ENCODE measurements at regions not wholly inside any gene's neighbourhood (a gene's known extent, or its start where the extent isn't known, plus 50 kb on each side); places are given as distances from the start of the nearest gene placed in this dataset.

DNA sequence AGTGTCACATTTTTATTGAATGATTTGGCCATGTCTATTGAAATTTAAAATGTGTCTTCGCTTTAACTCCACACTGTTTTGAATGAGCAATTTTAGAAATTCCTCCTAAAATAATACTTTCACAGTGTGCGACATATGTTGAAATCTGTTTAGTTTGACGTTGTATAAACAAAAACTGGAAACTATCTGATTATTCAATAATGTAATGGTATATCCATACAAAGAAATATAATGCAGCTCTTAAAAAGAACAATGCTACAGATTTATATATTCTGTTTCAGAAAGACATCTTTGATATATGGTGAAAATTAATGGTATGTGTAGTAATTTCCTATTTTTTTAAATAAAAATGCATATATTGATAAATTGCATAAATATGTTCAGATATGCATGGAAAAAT is 268.7 kb upstream of the SORL1-AS1 start:
- no peak overlapping the region for H3K27ac ChIP-seq (ENCODE audit: low read depth, low read length)
- no peaks in the 10 kb centered on the region for H3K27me3 ChIP-seq (ENCODE audit: insufficient read depth, low read length)
- H3K4me1 ChIP-seq (ENCODE audit: insufficient read depth, low read length), result peaks cover 7% of the 10 kb centered on the region
- no peak overlapping the region for H3K27ac Mint-ChIP-seq (ENCODE audit: unreplicated experiment)
- no peaks in the 10 kb centered on the region for H4K20me1 ChIP-seq (ENCODE audit: insufficient read depth, low read length)
- DNase-seq (ENCODE audit: low read depth) (no peak), FAIRE-seq (no peak)
- H3K36me3 ChIP-seq (ENCODE audit: insufficient read depth, low read length), result no peaks in the 10 kb centered on the region
- no peak overlapping the region for H2AFZ ChIP-seq (ENCODE audit: low read depth, low read length)
- H3K4me3 Mint-ChIP-seq (ENCODE audit: unreplicated experiment), result no peak overlapping the region
- H3K4me3 ChIP-seq (ENCODE audit: insufficient read depth, low read depth, low read length), result no peak overlapping the region
- no peaks in the 10 kb centered on the region for H3K36me3 Mint-ChIP-seq (ENCODE audit: low read depth, unreplicated experiment)
- peaks cover 5% of the 10 kb centered on the region for H3K4me1 Mint-ChIP-seq (ENCODE audit: low read depth, unreplicated experiment)
- H3K9ac ChIP-seq (ENCODE audit: low read length), result no peak overlapping the region
- no peaks in the 10 kb centered on the region for H3K79me2 ChIP-seq (ENCODE audit: insufficient read depth, low read length)
- no peaks in the 10 kb centered on the region for H3K9me3 Mint-ChIP-seq (ENCODE audit: unreplicated experiment)
- no peak overlapping the region for H3K4me2 ChIP-seq (ENCODE audit: low read length)
- H3K9me3 ChIP-seq (ENCODE audit: insufficient read depth, low read depth, low read length), result no peaks in the 10 kb centered on the region
- no peaks in the 10 kb centered on the region for H3K27me3 Mint-ChIP-seq (ENCODE audit: low read depth, unreplicated experiment)
- TF ChIP-seq EZH2 (IDR thresholded peaks at IDR 0.05; ENCODE audit: insufficient read depth, low read length), result no peak
- TF ChIP-seq, protein P1, sequence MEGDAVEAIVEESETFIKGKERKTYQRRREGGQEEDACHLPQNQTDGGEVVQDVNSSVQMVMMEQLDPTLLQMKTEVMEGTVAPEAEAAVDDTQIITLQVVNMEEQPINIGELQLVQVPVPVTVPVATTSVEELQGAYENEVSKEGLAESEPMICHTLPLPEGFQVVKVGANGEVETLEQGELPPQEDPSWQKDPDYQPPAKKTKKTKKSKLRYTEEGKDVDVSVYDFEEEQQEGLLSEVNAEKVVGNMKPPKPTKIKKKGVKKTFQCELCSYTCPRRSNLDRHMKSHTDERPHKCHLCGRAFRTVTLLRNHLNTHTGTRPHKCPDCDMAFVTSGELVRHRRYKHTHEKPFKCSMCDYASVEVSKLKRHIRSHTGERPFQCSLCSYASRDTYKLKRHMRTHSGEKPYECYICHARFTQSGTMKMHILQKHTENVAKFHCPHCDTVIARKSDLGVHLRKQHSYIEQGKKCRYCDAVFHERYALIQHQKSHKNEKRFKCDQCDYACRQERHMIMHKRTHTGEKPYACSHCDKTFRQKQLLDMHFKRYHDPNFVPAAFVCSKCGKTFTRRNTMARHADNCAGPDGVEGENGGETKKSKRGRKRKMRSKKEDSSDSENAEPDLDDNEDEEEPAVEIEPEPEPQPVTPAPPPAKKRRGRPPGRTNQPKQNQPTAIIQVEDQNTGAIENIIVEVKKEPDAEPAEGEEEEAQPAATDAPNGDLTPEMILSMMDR (IDR thresholded peaks at IDR 0.05; ENCODE audit: insufficient read depth, low read depth, low read length), result no peak

DNA sequence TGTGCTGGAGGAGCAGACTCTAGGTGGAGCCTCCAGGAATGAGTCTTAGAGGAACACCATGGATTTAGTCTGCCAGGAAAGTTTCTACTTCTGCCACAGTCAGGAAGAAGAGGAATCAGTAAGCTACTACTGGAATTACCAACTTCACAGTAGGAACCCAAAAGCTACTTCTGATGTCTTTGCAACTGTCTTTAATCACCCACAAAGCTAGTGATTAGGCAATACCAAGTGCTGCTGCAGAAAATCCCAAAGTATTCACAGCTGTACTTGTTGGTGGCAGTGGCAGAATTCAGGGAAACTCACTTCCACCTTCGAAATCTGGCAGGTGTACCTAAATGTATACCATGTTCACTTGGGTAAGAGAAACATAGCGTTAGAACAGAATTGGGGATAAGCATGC is 264.5 kb upstream of the SORL1-AS1 start:
- no peaks in the 10 kb centered on the region for H3K4me1 ChIP-seq (ENCODE audit: insufficient read depth, low read length)
- H2AFZ ChIP-seq (ENCODE audit: low read depth, low read length), result no peak overlapping the region
- H3K9me3 ChIP-seq (ENCODE audit: insufficient read depth, low read depth, low read length), result no peaks in the 10 kb centered on the region
- H3K9me3 Mint-ChIP-seq (ENCODE audit: unreplicated experiment), result peaks cover 2% of the 10 kb centered on the region
- no peaks in the 10 kb centered on the region for H3K36me3 ChIP-seq (ENCODE audit: insufficient read depth, low read length)
- H3K4me2 ChIP-seq (ENCODE audit: low read length), result no peak overlapping the region
- DNase-seq (ENCODE audit: low read depth), result no peak
- H3K27me3 ChIP-seq (ENCODE audit: insufficient read depth, low read length), result no peaks in the 10 kb centered on the region
- H3K4me3 Mint-ChIP-seq (ENCODE audit: unreplicated experiment), result no peak overlapping the region
- H3K4me3 ChIP-seq (ENCODE audit: insufficient read depth, low read depth, low read length), result no peak overlapping the region
- no peaks in the 10 kb centered on the region for H3K27me3 Mint-ChIP-seq (ENCODE audit: low read depth, unreplicated experiment)
- TF ChIP-seq EZH2 (IDR thresholded peaks at IDR 0.05; ENCODE audit: insufficient read depth, low read length), result no peak
- TF ChIP-seq, protein P1 (IDR thresholded peaks at IDR 0.05; ENCODE audit: insufficient read depth, low read depth, low read length), result no peak
- H4K20me1 ChIP-seq (ENCODE audit: insufficient read depth, low read length), result no peaks in the 10 kb centered on the region
- no peaks in the 10 kb centered on the region for H3K36me3 Mint-ChIP-seq (ENCODE audit: low read depth, unreplicated experiment)
- FAIRE-seq, result no peak
- H3K9ac ChIP-seq (ENCODE audit: low read length), result no peak overlapping the region
- no peaks in the 10 kb centered on the region for H3K79me2 ChIP-seq (ENCODE audit: insufficient read depth, low read length)
- peaks cover 7% of the 10 kb centered on the region for H3K4me1 Mint-ChIP-seq (ENCODE audit: low read depth, unreplicated experiment)
- H3K27ac Mint-ChIP-seq (ENCODE audit: unreplicated experiment), result no peak overlapping the region
- no peak overlapping the region for H3K27ac ChIP-seq (ENCODE audit: low read depth, low read length)

GRCh38 chr11:121716060-121716459 is 263.3 kb upstream of the SORL1-AS1 start:
- H3K27ac Mint-ChIP-seq (ENCODE audit: unreplicated experiment), result no peak overlapping the region
- peaks cover 9% of the 10 kb centered on the region for H3K4me1 Mint-ChIP-seq (ENCODE audit: low read depth, unreplicated experiment)
- H2AFZ ChIP-seq (ENCODE audit: low read depth, low read length), result no peak overlapping the region
- no peak overlapping the region for H3K4me3 Mint-ChIP-seq (ENCODE audit: unreplicated experiment)
- no peaks in the 10 kb centered on the region for H3K36me3 ChIP-seq (ENCODE audit: insufficient read depth, low read length)
- H3K27ac ChIP-seq (ENCODE audit: low read depth, low read length), result no peak overlapping the region
- TF ChIP-seq, protein P1 (IDR thresholded peaks at IDR 0.05; ENCODE audit: insufficient read depth, low read depth, low read length), result no peak
- no peak for TF ChIP-seq EZH2 (IDR thresholded peaks at IDR 0.05; ENCODE audit: insufficient read depth, low read length)
- no peak overlapping the region for H3K4me3 ChIP-seq (ENCODE audit: insufficient read depth, low read depth, low read length)
- no peak overlapping the region for H3K9ac ChIP-seq (ENCODE audit: low read length)
- H3K4me1 ChIP-seq (ENCODE audit: insufficient read depth, low read length), result no peaks in the 10 kb centered on the region
- peaks cover 4% of the 10 kb centered on the region for H3K9me3 Mint-ChIP-seq (ENCODE audit: unreplicated experiment)
- no peaks in the 10 kb centered on the region for H3K27me3 ChIP-seq (ENCODE audit: insufficient read depth, low read length)
- no peaks in the 10 kb centered on the region for H3K9me3 ChIP-seq (ENCODE audit: insufficient read depth, low read depth, low read length)
- H3K27me3 Mint-ChIP-seq (ENCODE audit: low read depth, unreplicated experiment), result no peaks in the 10 kb centered on the region
- H3K4me2 ChIP-seq (ENCODE audit: low read length), result no peak overlapping the region
- H4K20me1 ChIP-seq (ENCODE audit: insufficient read depth, low read length), result no peaks in the 10 kb centered on the region
- DNase-seq (ENCODE audit: low read depth), result peak; percentile 63
- FAIRE-seq, result no peak
- no peaks in the 10 kb centered on the region for H3K79me2 ChIP-seq (ENCODE audit: insufficient read depth, low read length)
- H3K36me3 Mint-ChIP-seq (ENCODE audit: low read depth, unreplicated experiment), result no peaks in the 10 kb centered on the region

Data from astrocyte (in vitro differentiated cells and primary cell).